Stimulated activated CD4-positive, alpha-beta T cell treated with anti-CD3 and anti-CD28 coated beads, Interleukin-12 subunit alpha, Interleukin-12 subunit beta, amount 100 ng/mL, for 48 hours (primary cell): ENCODE measurements at regions not wholly inside any gene's neighbourhood (a gene's known extent, or its start where the extent isn't known, plus 50 kb on each side); places are given as distances from the start of the nearest gene placed in this dataset.

ENCODE experiments used
- DNase-seq, 3 donors: peaks; one replicate each; pipeline ENCODE4 v3.0.0-alpha.2; 2020; ENCODE audit warnings: low read depth in 2 of 3, low spot score in 1 of 3

- no peak for DNase-seq
These were observed 503.4 kb downstream of the PLXNA4 start for GRCh38 chr7:132072873-132073272.

GRCh38 chr7:132072165-132072564 is 504.1 kb downstream of the PLXNA4 start:
- no peak for DNase-seq

GRCh38 chr7:132069306-132069705 is 507.0 kb downstream of the PLXNA4 start:
- no peak for DNase-seq

GRCh38 chr7:132066761-132067171 is 509.5 kb downstream of the PLXNA4 start:
- DNase-seq: no peak

- DNase-seq: no peak
These were observed 509.7 kb upstream of the PODXL start for GRCh38 chr7:132065989-132066603.

GRCh38 chr7:132065193-132065988 is 509.0 kb upstream of the PODXL start:
- no peak for DNase-seq

GRCh38 chr7:132063800-132064199 is 507.4 kb upstream of the PODXL start:
- DNase-seq: no peak

GRCh38 chr7:132061937-132062336 is 505.5 kb upstream of the PODXL start:
- no peak for DNase-seq

GRCh38 chr7:132059141-132059540 is 502.7 kb upstream of the PODXL start:
- no peak for DNase-seq

GRCh38 chr7:132055336-132056120 is 499.1 kb upstream of the PODXL start:
- DNase-seq: no peak

GRCh38 chr7:132053871-132054270 is 497.4 kb upstream of the PODXL start:
- no peak for DNase-seq

- DNase-seq: no peak
These were observed 494.9 kb upstream of the PODXL start for GRCh38 chr7:132051311-132051710.

- DNase-seq: peak in 2 of 3 donors; percentile 19 to 20
These were observed 493.3 kb upstream of the PODXL start for GRCh38 chr7:132049462-132050304.

GRCh38 chr7:132045481-132045980 is 489.1 kb upstream of the PODXL start:
- DNase-seq: no peak

- no peak for DNase-seq
These were observed 488.6 kb upstream of the PODXL start for GRCh38 chr7:132045002-132045401.

- DNase-seq: no peak
These were observed 487.8 kb upstream of the PODXL start for GRCh38 chr7:132044247-132044646.

- DNase-seq: no peak
These were observed 484.7 kb upstream of the PODXL start for GRCh38 chr7:132041108-132041507.

- no peak for DNase-seq
These were observed 479.3 kb upstream of the PODXL start for GRCh38 chr7:132035517-132036362.

- no peak for DNase-seq
These were observed 478.5 kb upstream of the PODXL start for GRCh38 chr7:132034748-132035416.
